Stimulated activated CD4-positive, alpha-beta T cell treated with anti-CD3 and anti-CD28 coated beads, Interleukin-1b, Interleukin-23, amount 100 ng/mL, for 24 hours (primary cell): ENCODE measurements at regions not wholly inside any gene's neighbourhood (a gene's known extent, or its start where the extent isn't known, plus 50 kb on each side); places are given as distances from the start of the nearest gene placed in this dataset.
"Not testable (repeated sequence)": the region's sequence is repeated elsewhere in the genome, so short reads cannot be mapped to it uniquely, and the experiment has no call there.

ENCODE experiments used
- DNase-seq, 4 experiments: peaks; one replicate each; pipeline ENCODE4 v3.0.0-alpha.2; 2020; ENCODE audit warnings: low read depth in 4 of 4, low spot score in 1 of 4

DNA sequence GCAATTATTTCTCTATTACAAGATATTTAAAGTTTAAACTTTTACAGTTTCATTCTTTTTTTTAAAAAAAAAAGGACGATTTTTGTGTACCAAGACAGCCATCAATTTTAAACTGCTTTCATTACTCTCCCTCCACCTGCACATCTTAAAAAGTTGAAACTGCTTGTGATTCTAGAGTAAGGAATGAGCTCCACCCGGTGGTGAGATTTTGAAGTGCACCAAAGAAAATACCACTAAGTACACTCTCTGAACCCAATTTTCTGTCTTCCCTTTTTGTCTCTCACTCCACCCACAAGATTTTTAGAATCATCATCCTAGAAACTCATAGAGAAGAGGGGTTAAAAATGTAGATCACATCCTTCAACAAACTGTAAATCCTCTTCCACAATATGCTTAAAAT, 91.3 kb upstream of the WDR44 start:
- peak; percentile 1 to 5 (median 2) for DNase-seq

DNA sequence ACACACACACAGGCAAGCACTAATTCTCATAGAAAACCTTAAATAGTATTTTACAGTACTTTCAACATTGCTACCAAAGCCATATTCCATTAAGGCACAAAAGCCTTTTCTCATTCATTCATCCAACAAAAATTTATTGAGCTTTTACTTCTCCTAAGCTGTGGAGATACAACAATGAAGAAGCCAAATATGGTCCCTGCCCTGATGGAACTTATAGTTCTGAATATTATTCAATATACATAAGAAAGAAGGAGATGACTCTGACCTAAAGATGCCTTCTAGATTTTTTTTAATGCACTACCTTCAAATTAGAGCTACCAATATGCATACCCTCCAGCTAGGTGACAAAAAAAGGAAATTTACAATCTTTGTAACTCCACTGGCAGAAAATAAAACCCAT, 90.0 kb upstream of the WDR44 start:
- DNase-seq = no peak

DNA sequence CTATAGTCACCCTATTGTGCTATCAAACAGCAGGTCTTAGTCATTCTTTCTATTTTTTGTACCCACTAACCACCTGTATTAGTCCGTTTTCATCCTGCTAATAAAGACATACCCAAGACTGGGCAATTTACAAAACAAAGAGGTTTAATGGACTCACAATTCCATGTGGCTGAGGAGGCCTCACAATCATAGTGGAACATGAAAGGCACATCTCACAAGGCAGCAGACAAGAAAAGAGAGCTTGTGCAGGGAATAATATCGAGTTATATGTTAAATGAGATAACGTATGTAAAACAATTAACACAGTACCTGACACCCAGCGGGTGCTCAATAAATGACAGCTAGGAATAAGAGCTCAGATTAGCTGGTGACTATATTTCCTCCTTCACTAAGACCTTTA, 88.1 kb upstream of the WDR44 start:
- DNase-seq = no peak

DNA sequence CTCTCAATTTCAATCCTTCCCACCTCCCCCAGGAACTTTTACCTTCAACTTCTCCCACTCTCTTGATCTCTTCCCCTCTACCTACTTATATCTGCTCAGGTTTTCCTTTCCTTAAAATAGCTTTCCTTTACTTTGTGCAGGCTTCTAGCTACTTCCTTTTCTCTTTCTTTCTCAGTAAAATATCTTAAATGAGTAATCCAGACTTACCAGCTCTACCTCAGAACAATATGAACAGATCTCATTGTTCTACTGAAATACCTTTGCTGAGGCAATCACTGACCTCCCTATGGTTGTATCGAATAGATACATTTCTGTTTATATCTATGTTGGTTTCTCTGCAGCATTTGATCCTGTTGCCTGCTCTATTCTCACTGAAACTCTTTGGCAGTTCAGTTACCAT, 86.7 kb upstream of the WDR44 start:
- no peak for DNase-seq

DNA sequence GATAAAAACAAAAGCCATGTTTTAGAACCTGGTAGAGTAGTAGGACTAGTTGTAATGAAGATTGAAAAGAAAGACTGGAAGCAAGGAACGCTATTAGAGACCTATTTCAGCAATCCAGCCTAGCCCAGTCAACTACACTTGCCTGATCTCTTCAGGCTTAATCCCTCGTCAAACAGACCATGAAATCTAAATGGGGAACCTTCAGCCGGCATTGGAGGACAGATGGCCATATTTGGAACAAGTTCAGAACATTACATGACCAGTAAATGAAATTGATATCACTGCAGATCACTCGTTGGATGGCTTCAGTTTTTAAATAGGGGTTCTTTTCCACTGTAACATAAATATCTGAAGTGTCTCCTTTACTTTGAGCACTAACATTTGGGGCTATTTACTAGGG, 84.8 kb upstream of the WDR44 start:
- DNase-seq = no peak

DNA sequence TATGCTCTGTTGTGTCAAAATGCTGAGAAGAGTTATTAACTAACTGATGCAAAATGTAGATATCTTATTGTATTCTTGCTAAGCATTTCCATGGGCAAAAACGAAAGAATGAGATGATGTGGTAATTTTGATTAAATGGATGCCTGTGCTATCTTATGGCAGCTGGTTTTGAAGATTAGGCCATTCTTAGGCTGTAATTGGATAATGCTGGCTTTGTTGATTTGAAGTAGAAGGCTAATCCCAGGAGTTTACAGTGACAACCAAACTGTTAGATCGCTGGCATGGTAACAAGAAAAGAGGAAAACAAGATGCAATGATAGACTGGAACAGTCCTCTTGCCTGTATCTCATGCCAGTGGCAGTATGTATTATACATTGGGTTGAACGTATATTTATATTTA, 74.1 kb upstream of the WDR44 start:
- DNase-seq = no peak

DNA sequence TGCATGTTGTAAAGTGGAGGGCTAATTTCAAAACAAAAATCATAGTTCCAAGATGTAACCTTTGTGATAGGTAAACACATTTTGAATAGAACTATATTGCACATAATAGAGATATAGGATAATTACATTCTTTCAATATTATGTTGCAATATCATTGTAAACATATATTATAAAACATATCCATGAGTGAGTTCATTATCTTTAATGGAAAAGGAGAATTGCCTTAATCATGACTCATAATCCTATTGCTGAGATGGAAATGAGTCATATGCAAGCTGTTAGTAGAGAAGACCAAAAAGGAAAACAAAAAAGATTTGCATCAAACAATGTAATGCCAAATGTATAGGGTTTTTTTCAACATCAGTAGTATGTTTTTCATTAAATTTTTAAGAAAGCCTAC, 73.7 kb upstream of the WDR44 start:
- DNase-seq = no peak

DNA sequence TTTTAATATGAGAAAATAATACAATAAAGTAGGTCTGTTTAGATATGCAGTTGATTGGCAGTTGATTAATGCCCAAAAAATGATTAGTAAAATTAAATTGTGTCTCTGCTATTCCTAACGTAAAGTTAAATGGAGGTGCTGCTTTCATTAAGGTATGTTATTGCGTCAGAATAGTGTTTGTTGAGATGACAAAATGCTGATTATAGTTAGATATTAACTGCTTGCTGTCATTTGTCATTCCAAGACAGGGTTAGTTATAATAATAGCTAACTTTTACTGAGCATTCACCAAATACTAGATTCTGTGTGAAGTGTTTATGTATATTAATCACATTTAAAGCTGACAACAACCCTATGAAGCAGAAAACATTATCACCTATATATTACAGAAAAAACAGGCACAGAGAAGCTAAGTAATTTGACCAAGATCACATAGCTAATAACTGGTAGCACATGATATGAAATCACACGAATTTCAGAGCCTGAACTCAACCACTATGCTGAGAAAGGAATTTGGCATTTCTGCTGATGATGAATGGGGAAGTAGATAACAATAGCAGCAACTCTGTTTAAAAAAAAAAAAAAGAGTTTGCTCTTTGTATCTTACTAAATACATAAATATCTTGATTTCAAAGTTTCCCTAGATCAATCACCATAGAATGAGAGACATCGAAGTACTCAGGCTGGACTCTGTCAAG, 59.7 kb upstream of the WDR44 start:
- no peak for DNase-seq

DNA sequence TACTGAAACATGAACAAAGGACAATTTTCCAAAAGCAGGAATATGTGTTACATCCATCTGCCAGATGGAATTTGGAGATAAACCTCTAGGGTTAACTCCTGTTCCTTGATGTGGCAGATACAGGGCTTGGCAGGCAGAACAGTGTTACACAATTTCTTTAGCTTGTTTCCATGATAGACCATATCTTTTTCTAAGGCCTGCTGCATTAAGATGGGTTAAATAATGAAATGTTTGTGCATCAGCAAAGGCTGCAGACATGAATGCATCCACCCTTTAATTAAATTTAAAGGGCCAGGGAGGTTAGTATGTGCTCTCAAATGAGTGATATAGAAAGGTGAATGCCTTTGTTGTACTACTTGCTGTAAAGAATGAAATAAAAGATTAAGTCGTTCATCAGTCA, 50.1 kb upstream of the WDR44 start:
- DNase-seq = not testable (repeated sequence)
